ENCODE measurements at regions not wholly inside any gene's neighbourhood (a gene's known extent, or its start where the extent isn't known, plus 50 kb on each side); places are given as distances from the start of the nearest gene placed in this dataset.

DNA sequence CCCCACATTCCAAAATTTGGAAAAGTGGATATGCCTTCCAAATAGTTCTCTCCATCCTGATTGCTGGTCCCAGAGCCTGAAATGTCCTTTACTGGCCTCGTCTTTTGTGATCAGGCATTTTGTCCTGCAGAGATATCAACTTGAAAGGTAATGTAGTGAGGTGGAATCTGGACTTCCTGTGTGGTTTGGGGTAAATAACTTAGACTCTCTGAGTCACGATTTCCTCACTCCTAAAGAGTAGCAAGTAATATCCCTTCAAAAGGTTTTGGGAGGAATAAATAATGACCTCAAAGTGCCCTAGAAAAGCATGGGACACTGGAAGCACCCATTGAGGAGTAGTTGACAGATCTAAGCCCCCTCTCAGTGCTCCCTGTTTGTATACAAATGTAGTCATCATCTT, 426.6 kb downstream of the OMA1 start:
- DNase-seq = no peak

- no peak for DNase-seq
Measured at GRCh38 chr1:58116284-58116683, 430.2 kb downstream of the OMA1 start.

DNA sequence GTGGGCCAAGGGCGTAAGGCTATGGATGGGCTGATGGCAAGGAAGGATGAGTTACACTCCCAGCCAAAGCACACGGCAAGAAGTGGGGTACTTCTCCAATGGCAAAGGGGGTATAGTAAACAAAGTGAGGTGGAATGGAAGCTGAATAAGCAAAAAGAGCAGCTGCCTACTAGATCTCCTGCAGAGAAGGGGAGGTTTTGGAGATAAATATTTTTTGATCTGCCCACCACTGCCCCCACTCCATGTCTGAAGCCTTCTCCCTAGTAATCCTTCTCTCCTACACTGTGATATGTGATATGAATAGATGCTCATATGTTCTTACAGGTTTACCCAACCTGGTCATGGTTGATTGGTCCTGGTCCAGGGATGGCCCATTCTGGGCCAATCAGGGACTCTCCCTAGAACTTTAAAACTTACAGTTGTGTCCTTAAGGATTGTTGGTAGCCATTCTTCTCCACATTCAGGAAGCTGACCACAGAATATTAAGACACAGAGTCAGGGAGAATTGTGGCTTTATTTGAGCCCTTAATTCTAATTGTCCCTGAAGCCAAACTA, 436.8 kb downstream of the OMA1 start:
- DNase-seq = no peak

DNA sequence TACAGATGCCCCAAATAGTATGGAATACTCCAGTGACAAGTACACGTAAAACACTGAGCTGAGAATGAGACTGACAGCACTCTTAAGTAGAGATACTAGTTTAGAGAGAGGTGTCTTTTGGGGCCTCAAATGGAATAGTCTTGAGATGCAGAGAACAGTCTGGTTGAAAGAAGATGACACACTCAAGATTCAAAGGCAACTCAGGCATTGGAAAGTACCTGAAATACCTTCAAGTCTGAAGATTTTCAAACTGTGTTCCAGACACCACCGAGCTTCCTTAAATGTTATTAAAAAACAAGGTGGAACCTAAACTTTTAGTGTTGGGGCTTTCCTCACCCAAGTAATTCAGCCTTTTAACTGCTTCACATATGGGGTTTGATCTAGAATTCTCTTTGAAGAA, 437.7 kb downstream of the OMA1 start:
- no peak for DNase-seq

DNA sequence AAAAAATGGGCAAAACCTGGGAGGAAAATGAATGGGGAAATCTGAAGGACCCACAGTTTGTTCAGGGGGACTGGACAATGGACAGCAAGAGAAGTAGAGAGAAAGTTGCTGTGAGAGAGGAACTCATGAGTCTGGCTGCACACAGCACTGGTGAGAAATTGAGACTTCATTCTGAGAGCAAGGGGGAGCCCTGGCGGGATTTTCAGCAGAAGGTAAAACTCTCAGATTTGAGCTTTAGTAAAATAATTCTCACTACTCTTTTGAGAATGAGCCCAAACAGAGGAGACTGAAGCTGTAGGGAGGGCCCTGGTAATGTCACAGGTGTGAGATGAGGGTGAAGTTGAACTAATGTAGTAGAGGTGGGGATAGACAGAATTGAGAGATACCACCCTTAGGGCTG, 438.6 kb downstream of the OMA1 start:
- no peak for DNase-seq

DNA sequence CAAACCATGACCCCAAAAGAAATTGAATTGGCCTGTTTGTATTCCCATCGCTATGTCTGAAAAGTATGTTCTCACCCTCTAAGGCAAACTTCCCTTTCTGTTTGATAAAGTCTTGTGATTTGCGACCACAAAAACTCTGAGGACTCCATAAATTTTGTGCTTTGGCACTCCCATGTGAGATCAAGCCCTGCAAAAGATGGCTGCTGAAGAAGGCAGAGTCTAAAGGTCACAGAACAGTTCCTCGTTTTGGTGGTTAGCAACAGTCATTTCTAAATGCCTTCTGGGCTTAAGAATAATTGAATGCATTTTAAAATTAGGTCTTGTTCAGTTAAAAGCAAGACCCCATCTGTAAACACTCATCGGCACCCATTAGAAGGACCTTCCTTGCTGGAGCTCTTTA, 441.6 kb downstream of the OMA1 start:
- no peak for DNase-seq

- DNase-seq = no peak
Measured at GRCh38 chr1:58096714-58097113, 449.8 kb downstream of the OMA1 start.

GRCh38 chr1:58095183-58095582, 451.3 kb downstream of the OMA1 start:
- no peak for DNase-seq

GRCh38 chr1:58094221-58094620, 452.3 kb downstream of the OMA1 start:
- DNase-seq = no peak

DNA sequence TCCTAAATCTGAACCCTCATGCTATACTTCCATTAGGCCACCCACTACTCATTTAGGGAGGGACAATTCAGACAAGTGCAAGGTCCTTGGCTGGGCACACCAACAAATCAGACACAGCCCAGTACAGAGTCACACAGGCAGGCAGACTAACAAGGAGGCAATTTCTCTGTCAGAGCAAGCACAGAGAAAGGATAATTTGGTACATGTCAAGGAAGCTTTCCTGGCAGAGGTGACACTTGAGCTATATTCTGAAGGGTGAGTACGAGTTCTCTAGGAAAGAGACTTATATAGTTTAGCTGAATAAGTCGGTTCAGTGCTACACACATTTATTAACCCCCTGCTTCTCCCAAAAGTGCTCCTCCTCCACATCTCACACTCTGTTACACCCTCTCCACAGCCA, 455.9 kb downstream of the OMA1 start:
- DNase-seq = no peak

DNA sequence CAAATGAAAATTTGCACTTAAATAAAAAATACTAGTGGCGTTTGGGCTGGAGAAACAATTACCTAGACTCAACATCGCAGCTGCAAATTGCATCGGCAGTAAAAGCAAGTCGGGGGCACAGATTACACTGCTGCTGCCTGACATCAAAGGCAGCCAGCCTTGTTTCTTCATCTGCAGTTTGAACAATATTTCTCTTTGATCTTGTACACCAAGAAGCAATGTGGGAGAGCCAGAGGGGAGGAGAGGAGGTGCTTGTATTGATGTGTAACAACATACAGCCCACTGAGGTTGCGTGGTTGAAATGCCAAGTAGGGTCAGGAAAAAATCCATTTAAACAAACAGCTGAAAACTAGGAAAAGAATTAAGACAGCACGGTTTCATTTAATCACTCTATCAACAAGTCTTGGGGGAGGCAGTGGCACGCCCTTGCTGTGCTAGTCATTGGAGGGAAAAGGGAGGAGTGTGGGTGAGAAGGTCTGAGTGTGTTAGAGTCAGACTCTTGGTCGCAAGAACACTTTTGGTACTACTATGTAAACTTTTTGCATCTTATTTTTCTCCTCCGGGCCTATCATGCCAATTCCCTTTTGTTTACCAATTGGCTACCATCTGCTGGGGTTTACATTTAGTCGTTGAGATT, 456.5 kb downstream of the OMA1 start:
- DNase-seq = no peak

GRCh38 chr1:58084266-58084665, 462.3 kb downstream of the OMA1 start:
- no peak for DNase-seq

GRCh38 chr1:58082596-58082995, 463.9 kb downstream of the OMA1 start:
- no peak for DNase-seq

GRCh38 chr1:58076258-58076657, 470.3 kb downstream of the OMA1 start:
- no peak for DNase-seq

DNA sequence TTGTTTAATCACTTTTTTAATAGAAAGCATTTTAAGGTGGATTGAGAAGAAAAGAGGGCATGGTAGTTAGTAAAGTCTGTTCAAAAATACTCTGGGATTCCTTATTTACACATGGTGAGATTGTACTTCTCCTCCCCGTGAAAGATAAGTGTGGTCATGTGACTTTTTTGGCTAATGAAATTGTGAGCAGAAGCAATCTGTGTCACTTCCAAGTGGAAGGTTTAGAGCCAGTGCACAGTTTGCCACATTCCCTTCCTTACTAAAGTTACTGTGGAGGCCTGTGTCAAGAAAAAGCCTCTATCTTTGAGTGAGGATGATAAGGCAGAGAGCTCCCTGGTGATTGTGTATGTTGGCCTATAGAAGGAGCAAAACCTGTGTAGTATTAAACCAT, 471.3 kb downstream of the OMA1 start:
- no peak for DNase-seq

DNA sequence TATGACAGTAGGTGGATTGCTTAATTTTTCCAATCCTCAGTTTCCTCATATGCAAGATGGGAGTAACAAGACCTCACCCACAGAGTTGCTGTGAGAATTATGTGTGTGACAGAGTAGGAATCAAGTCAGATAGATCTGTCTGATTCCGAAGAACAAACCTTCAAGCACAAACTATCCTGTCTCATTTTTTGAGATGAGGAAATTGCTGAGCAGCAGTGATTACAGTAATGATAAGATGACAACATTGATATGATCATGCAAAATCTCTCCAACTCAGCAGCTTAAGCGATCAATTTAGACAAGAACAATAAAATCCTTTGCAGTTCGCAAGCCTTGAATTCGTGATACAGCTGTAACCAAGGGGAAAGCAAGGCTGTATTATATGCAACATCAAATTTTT, 474.1 kb downstream of the OMA1 start:
- DNase-seq = no peak

DNA sequence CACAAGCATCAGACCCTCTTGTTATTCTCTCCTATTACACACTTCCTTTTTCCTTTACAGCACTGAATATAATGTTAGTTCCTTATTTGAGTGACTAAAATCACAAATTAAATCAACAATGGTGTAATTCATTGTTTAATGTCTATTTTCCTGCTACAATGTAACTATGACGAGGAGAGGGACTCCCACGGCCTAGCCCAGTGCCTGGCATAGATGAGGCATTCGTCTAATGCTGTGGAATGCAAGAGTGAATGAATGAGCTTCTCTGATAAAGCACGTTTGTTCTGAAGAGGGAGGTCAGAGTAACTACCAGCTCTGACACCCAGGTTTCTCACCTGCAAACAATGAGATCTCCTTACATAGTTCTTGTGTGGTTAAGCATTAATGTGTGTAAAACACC, 479.4 kb downstream of the OMA1 start:
- DNase-seq = no peak

DNA sequence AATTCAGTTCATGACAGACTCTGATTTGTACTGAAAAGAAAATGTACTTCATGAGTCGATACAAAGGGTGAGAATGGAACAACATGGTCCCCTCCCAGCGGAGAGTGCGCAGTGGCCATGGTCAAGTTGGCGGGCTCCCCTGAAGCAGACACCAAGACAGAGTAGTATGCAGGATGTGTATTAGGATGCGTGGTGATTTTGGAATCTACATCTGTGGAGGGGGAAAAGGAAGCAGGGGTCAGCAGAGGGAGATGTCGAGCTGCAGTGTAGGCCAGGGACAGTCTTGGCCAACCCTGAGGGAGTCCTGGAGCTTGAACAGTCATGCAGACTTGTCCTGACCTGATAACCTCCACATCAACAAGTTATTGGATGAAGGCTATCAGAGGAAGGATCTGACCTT, 481.0 kb downstream of the OMA1 start:
- no peak for DNase-seq

- no peak for DNase-seq
Measured at GRCh38 chr1:58064166-58064565, 482.4 kb downstream of the OMA1 start.

GRCh38 chr1:58063095-58063494, 483.4 kb downstream of the OMA1 start:
- no peak for DNase-seq

DNA sequence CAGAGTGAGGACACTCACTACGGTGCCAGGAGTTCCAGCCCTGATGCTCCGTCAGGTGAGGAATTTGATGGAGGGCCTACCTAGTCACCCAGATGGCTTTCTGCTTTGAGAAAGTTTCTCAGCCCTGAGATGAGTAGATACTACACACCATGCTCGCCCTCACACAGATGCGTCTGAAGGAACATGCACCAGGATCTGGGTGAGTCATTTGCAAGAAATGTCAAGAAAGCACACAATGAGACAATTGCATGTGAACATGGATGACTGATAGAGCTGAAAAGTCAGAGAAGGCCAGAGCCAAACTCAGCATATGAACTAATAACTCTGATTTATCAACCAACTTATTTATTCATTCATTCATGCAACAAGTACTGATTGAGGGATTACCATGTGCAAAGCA, 483.9 kb downstream of the OMA1 start:
- no peak for DNase-seq

DNA sequence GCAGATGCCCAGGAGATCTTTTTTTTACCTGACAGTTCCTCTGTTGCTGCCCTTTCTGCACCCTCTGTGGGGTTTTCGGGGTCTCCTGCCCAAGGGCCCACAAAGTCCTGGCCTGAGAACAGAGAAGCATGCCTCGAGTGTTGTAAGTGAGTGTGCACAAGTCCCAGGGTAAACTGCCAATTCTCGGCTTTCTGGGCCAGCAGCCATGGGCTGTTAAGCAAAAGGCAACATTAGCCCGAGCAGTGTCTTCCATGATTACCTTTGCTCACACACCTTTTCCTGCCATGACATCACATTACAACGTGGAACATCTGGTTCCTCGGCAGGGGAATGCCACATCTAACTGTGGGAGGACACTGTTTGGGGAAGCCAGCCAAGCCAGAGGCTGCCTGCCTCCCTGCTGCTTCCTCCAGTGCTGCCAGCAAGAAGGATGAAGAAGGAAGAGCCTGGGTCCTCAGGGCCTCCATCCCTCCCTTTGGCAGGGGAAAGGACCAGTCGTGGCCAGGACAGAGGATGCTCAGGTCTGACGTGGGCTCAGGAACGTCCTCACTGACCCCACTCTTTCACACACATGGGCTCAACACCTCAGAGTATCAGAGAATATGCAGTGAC, 485.9 kb downstream of the OMA1 start:
- DNase-seq = no peak

DNA sequence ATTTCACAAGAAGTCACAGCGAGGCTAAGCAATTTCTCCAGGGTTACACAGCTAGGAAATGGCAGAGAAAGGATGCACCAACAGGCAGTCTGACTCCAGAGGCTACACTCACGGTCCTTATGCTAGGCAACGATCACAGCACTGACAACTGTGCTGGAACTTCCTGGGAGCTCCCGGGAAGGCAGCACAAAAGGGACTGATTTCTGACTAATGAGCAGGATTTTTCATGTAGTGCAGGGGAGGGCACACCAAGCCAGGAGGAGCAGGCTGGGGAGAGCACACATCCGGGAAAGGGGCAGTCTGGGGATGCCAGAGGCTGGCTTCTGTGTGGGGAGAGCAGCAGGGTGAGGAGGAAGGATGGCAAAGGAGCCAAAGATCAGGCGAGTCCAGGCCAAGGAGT, 486.7 kb downstream of the OMA1 start:
- DNase-seq = no peak

DNA sequence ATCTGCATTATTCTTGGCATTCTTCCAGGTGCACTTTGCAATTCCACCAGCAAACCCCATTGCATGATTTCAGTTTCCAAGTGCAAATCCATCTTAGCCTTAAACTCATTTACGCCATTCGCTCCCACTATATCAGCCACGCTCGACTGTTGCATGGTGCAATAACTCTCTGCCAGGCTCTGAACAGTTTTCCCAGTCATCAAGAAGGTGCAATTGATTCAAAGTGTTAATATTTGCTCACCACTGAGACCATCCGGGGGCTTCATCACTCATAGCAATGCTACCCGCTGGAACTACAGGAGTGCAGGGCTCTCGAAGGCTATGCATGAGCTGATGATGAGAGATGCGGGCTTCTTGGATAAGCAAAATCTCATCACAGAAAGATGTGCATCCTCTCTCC, 488.2 kb downstream of the OMA1 start:
- no peak for DNase-seq

GRCh38 chr1:58057826-58058225, 488.7 kb downstream of the OMA1 start:
- DNase-seq = no peak

Measured in HCEC 1CT (cell line).